Prostate gland (tissue), 2 donors: ENCODE measurements at regions not wholly inside any gene's neighbourhood (a gene's known extent, or its start where the extent isn't known, plus 50 kb on each side); places are given as distances from the start of the nearest gene placed in this dataset.

ENCODE experiments used
- CTCF ChIP-seq, 4 experiments: fragments of 200-600 bp in 2 of 4; fragments of 450-650 bp in 2 of 4; sonication (generic) in 2 of 4; IDR thresholded peaks; 1 replicate in 3 of 4; 2 replicates in 1 of 4; pipeline ENCODE4 v1.5.1; 2016 to 2019; ENCODE audit warnings: antibody characterized with exemption in 4 of 4, mild to moderate bottlenecking in 2 of 4, moderate library complexity in 2 of 4
- POLR2A ChIP-seq: fragments of 450-650 bp; IDR thresholded peaks from one replicate; pipeline ENCODE4 v1.6.1; 2016; ENCODE audit warnings: antibody characterized with exemption, mild to moderate bottlenecking

- no peak for TF ChIP-seq CTCF (IDR thresholded peaks at IDR 0.05)
- TF ChIP-seq POLR2A, result no peak
Observed at GRCh38 chr16:85267414-85267945, 155.2 kb upstream of the CIBAR2 start.
